Urothelium cell line (cell line): ENCODE measurements at regions not wholly inside any gene's neighbourhood (a gene's known extent, or its start where the extent isn't known, plus 50 kb on each side); places are given as distances from the start of the nearest gene placed in this dataset.
"Not testable (repeated sequence)": the region's sequence is repeated elsewhere in the genome, so short reads cannot be mapped to it uniquely, and the experiment has no call there.

Experiments
- DNase-seq: peaks from one replicate; pipeline ENCODE4 v3.0.0; 2011; ENCODE audit warnings: low spot score, mixed read lengths
- FAIRE-seq: peaks from 2 replicates; lab custom pipeline; 2011; peaks lifted over from hg19 to GRCh38; lab: Jason Lieb, UNC

DNA sequence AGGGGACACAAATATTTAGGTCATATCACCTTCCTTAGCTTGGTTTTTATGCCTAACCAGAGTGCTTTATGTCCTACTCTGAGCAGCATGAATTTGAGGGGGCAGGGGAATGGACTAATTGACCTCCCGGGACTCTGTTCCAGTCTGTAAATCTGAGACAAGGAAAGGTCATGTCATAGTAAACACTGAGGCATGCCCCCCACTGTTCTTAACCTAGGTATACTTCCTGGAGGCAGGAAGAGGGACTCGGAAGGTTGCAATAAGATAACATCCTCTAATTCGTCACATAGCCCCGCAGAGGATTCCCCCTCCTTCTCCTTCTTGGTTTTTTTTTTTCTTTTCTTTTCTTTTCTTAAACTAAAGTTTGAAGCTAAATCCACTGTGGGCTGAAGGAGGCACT lies 540.3 kb upstream of the CADM1 start:
- DNase-seq (no peak), FAIRE-seq (no peak)

DNA sequence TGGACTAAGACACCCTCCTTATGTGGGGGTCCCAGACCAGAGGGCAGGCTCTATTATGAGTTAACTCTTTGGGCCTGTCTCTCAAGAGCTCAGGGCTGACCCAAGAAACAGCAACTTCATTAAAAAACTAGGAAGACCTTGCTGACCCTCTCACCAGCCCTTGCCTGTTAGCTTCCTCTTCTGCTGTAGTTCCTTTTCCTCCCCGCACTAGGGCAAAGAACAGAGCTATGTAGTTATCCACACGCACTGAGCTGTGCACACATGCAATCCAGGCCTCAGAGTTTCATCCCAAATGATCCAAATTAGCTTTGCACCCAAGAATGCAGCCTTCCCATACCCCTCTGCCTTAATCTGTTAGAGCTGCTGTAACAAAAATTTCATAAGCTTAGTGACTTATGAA lies 539.6 kb upstream of the CADM1 start:
- FAIRE-seq, result no peak
- DNase-seq, result no peak

DNA sequence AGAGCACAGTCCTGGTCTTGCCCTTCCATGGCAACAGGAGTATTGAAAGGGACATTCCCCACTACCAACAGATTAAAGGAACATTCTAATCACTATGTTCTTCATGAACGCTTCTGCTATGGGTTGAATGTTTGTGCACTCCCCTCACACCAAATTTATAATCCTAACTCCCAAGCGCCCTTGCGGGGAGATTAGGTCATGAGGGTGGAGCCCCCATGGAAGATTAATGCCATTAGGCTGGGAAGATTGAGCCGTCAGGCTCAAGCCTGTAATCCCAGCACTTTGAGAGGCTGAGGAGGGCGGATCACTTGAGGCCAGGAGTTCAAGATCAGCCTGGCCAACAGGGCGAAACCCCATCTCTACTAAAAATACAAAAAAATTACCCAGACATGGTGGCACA lies 538.8 kb upstream of the CADM1 start:
- FAIRE-seq, DNase-seq: not testable (repeated sequence)

DNA sequence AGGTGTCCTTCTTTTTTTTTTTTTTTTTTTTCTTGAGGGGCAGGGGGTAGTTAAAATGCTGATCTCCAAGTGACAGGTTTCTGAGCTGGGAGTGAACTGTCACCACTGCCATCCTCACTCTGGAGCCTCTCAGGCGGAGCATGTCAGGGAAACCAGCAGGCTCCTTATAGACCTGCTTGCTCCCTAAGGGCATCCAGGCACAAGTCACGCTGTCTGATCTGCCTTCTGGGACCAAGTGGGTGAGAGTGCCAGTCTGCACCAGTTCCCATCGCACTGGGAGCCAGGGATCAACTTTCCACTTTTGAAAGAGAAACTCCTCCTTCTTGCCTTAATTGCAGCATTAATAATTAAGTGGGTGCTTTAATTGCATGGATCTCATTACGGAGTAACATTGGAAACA lies 537.9 kb upstream of the CADM1 start:
- FAIRE-seq, result no peak
- no peak for DNase-seq

DNA sequence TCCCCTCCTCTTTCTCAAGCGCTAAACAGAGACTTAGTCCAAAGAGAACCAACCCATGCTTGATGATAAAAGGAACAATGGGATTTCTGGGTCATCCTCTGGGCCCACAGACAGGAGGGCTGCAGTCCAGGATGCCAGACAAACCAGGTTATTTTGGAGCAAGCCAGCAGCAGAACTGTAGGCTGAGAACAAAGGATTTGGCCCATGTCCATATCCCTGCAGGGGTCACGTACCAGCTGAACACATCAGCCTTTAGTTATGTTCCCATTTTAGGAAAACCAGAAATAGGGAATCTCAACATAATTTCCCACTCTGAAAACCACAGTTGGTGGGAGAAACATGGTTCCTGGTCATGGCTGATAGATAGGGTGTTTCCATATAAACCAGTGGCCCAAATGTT lies 533.6 kb upstream of the CADM1 start:
- FAIRE-seq (no peak), DNase-seq (peak; percentile 24)

DNA sequence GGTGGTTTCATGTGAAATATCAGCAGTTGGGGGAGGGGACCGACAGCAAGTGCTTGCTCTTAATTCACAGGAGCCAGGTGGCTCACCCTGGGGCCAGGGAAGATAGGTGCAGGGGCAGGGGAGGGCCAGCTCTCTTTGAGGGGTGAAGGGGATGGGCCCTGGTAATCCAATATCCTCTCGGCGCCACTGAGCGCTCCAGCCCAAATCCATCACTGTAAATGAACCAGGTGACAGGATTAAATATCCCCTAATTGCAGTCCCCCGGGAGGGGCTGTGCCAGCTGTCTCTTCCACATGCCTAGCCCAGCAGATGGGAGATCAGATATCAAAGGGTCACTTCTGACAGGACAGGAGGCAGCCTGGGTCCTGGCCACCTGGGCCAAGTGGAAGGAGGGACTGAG lies 531.8 kb upstream of the CADM1 start:
- FAIRE-seq (no peak), DNase-seq (no peak)

DNA sequence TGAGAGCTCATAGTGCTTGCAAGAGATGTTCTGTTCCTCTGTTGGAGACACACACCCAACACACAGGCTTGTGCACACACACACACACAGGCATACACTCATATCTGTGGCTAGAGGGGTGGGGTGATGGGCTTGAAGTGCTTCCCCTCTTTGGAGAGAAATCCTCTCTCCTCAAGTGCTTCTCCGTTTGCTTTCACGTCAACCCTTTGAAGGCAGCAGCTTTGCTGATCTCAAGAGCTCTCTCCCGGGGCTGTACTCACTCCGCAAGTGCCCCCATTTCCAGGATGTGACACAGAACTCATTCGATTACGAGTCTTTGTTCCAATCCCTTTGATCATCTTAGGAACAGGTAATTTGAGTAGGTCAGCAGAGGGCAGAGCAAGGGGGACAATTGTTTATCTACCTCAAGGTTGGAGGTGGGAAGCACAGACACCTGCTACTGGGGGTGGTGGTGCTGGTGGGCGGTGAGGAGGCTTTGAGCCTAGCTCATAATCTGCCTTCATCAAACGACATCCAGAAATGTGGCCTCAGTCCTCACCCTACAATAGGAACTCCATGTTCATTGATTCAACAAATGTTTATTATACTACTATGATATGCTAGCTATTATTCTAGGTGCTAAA lies 529.8 kb upstream of the CADM1 start:
- DNase-seq (no peak), FAIRE-seq (no peak)

DNA sequence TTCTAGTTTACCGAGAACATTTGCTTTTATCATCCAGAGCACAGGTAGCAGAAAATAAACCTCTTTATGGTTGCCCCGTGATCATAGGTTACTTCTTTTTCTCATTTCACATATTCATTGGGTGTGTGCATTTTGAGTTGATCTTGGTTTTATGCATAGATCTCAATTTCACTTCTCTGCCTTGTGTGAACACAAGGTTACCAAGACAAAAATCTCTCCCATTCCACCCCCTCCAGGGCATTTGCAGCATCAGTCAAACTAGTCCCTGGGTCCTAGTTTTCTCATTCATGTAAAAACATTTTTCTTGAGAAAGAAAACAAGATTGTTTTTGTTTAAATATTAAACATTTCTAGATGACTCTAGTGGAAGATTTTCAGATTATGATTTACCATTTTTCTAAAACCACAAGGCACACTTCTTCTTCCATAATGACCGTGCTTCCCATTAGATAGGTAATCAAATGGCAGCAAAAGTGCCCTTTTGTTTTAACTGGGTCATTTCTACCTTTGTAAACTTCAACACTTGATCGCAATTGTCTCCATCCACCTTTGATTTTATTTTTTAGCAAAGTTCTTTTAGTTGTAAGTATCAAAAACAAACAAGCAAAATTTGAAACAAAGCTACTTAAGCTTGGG lies 526.6 kb upstream of the CADM1 start:
- no peak for FAIRE-seq

DNA sequence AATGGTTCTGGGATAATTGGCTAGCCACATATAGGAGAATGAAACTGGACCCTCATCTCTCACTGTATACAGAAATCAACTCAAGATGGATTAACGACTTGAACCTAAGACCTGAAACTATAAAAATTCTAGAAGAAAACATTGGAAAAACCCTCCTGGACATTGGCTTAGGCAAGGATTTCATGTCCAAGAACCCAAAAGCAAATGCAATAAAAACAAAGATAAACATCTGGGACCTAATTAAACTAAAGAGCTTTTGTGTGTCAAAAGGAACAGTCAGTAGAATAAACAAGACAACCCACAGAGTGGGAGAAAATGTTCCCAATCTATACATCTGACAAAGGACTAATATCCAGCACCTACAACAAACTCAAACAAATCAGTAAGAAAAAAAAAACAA lies 524.3 kb upstream of the CADM1 start:
- not testable (repeated sequence) for DNase-seq, FAIRE-seq

More for the DNA sequence above, 526.6 kb upstream of the CADM1 start:
- no peak for DNase-seq

DNA sequence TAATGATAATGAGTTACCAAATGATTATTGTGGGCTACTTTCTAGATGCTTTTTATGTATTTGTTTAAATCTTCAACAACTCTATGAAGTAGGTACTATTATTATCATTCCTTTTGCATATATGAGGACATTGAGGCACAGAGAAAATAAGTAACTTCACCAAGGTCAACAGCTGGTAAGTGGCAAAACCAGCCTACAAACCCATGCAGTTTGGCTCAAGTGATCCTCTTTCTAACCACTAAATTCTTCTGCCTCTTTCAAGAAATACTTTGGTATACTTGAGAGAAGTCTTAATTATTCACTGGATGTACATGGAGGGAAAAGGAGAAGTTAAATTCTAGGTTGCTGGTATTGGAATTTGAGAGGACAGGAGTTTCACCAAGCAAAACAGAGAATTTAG lies 495.2 kb upstream of the CADM1 start:
- DNase-seq, result no peak
- no peak for FAIRE-seq

DNA sequence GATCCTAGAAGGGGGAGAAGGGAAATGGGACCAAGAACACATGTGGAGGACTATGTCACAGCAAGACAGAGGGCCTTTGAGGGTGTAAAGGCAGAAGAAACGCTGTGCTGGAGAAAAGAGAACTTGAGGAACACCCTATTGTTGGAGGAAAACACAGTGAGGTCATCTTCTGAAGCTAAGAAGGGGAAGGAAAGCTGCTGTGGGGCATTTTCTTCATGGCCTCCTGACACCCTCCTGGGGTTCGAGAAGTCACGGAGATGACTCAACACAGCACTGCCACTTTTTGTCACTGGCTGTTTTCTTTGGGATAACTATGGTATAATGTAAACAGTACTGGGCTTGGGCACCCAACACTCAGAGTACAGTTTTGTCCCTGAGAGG lies 492.6 kb upstream of the CADM1 start:
- FAIRE-seq (no peak), DNase-seq (no peak)

DNA sequence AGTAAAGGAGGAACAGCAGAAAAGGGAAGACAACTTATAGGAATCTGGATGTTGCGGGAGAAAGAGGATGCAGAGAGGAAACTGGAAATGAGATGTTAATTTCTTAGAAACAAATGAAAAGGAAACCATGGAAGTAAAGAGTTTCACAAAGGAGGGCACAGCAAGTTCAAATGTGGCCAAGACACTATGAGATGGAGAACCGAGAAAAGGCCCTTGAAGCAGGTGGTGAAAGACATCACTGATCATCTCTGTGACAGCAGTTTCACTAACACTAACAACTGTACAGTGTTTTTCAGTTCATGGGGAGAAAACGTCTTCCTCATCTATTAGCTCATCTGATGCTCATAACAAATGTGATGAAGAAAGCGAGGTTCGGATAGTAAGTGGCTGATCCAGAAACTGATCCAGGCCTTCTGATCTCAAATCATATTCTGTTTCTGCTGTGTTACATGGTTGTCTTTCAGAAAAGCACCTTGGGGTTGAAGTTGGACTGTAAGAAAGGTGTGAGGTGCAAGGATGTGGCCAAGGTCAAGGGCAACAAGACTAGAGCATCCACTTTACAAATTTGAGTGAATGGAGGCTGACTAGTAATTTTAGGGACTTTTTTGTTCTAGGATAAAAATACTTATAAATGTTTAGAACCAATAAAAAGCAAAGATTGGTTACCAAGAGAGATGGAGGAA lies 492.1 kb upstream of the CADM1 start:
- no peak for FAIRE-seq

DNA sequence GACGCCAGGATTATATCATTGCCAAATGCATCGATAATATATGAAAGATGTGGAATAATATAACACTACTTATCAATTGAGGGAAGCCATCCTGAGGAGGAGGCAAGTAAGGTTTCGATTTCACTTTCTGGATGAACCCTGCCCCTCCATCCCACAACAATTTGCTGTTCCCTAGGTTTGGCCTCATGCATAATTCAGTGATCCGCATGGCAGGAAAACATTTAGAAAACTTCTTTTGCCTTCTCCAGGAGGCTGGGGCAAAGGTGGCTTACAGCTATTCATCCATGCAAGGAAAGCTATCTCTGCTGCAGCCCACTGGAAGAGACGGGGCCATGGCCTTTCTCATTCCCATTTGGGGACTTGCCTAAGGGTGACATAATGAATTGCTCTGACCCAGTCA lies 489.4 kb upstream of the CADM1 start:
- FAIRE-seq, result no peak
- DNase-seq, result no peak

More for the DNA sequence above, 492.1 kb upstream of the CADM1 start:
- no peak for DNase-seq

DNA sequence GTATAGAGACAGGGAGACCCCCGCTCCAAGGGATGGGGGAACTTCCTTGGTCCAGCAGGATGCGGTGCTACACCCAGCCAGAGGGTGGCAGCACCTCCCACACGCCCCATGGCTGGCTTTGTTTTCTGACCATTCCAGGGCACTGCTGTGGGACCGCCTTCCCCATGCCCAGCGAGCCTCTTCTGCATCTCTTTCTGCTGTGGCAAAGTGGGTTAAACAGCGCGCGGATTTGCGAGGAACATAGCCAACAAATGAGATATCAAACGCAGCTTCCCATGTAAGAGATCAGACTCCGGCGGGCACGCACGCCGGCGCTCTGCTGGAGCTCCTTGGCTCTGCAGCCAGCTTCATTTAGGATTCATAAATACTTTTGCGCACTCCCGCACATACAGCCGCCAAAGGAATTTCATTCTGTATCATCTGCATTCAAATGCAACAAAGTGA lies 485.8 kb upstream of the CADM1 start:
- DNase-seq (peak; percentile 78), FAIRE-seq (no peak)

DNA sequence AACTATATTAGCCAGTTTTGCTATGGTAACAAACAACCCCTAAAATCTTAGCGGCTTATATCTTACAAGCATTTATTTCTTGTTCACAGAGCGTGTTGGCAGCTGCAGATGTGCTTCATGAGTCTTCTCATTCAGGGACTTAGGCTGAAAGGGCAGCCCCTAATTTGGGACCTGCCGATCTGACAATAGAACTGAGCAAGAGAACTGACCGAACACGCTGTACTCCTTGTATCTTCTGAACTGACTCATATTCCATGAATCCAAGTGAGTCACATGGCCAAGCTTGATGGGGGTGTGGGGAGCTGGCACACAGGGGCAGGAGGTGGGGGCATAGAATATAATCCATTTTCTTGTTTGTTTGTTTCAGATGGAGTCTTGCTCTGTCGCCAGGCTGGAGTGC lies 481.7 kb upstream of the CADM1 start:
- FAIRE-seq, result peak; percentile 20

DNA sequence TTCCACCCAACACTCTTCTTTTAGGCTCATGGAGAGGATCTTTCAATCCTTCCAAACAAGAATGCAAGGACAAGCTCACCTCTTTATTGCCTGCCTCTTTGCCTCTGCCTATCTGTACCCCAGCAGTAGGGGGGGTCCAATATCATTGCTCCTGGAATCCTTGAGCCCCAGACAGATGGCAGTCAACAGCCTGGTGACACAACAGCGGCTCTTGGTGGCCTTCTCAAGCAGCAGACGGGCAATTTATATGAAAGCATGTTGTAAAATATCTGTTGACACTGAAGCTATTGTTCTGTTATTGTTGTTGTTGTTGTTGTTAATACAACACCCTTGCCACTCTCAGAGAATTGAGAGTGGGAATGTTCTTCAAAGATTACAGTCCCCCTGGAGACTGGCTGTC lies 480.0 kb upstream of the CADM1 start:
- FAIRE-seq (no peak), DNase-seq (no peak)

More for the DNA sequence above, 481.7 kb upstream of the CADM1 start:
- DNase-seq, result peak; percentile 62

DNA sequence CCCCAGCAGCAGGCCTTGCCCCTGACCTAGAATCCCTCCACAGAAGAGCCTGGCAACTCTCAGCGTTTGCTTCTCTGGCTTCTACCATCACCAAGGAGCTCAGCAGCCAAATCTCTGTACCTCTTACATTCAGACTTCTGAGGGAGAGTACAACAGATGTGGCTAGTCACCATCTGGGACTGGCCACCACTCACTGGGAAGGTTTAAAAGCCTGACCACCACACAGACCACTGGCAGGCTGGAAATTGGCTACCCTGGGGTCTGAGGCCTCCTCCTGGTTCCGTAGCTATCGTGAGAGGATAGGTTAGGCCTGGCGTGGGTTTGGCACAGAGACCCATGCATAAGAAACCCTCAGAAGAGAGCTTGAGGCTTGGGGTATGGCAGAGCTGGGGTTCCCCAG lies 478.5 kb upstream of the CADM1 start:
- DNase-seq (no peak), FAIRE-seq (no peak)

DNA sequence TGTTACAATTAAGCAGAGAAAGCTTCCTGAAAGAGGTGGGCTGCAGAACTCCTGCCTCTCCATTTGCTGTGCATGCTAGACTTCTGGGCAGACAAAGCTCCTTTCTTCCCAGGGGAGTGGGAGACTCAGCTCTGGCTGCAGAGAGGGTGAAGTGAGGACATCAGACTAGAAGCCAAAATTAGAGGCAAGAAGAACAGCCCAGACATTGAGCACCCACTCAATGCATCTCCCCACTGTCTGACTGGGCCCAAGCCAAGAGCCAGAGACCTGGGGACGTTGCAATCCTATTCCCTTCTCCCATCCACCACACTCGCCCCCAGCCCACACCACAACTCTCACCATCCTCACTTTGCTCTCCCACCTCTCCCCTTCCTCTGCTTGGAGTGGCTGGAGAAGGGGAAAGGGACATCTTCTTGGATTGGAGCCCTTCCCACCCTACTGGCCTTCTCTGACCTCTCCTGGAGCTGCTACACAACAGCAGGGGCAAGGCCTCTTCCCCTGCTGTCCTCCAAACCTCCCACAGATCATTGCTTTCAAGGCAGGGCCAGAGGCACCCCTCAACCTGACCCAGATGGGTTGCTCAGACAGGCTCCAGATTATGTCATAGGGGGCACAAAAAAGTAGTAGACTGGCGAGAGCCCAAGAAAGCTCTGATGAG lies 477.7 kb upstream of the CADM1 start:
- FAIRE-seq (no peak), DNase-seq (no peak)

DNA sequence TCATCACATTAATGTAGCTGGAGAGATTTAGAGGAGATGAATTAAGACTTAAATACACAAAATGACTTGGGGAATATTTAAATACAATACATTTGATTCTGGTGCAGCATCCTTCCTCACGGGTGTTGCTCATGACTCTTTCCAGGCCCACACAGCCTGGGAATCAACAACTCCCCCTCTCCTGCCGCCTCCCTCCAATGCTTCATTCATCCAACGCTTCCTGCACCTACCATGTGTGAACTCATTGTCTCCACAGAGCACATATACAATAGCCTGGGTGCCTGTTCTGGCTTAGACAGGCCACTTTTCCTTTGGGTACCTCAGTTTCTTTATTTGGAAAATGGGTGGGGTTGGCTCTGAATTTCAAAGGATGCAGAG lies 476.9 kb upstream of the CADM1 start:
- DNase-seq, result no peak
- FAIRE-seq, result no peak

DNA sequence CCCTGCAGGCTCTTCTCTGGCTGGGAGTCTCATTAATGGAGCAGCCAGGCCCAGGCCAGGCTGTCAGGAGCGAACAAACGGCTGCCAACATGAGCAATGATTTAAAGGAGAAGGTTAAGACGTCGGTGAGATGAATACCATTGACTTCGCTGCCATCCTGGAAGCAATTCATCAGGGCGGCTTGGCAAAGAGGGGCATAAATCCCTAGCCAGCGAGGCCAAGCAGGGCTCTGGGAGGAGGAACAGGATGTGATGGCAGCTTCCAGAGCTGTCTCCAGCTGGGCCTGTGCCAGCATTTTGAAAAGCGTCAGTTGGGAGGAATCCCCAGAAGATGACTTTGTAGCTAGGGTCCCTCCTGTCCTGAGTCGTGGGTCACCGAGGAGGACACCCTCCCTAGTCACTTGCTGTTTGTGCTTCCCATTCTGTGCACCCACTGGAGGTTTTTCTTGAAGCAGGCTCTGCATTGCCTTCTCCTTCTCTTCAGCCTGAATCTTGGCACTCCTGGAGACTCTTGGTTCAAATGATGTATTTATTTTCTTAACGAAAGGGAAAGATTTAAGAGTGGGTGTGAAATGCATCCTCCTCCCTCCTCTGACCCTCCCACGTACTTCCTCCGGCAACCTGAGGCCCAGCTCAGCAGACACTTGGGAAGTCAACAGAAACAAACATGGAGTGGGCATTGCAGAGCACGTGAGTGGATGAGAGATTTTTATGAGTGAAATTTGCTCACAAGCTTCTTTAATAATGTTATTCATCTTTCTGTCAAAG lies 476.3 kb upstream of the CADM1 start:
- DNase-seq (no peak), FAIRE-seq (no peak)

DNA sequence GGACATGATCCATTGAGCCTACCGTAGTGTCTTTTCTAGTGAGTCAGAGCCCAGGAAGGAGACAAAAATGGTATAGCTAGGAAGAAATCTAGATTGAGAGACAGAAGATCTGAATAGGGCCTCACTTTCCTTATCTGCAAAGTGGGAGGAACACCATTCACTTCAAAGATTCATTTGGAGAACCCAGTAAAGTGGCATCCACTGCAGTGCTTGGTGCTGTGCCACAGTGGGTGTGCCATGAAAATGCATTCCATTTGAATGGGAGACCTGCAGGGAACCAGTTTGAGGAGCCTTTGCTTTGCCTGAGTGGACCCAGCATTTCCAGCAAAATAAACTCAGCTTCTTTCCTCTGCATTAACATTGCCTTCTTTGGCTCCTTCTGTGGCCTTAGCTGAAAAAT lies 470.5 kb upstream of the CADM1 start:
- DNase-seq, result no peak
- no peak for FAIRE-seq
